ENCODE measurements at regions not wholly inside any gene's neighbourhood (a gene's known extent, or its start where the extent isn't known, plus 50 kb on each side); places are given as distances from the start of the nearest gene placed in this dataset.

DNA sequence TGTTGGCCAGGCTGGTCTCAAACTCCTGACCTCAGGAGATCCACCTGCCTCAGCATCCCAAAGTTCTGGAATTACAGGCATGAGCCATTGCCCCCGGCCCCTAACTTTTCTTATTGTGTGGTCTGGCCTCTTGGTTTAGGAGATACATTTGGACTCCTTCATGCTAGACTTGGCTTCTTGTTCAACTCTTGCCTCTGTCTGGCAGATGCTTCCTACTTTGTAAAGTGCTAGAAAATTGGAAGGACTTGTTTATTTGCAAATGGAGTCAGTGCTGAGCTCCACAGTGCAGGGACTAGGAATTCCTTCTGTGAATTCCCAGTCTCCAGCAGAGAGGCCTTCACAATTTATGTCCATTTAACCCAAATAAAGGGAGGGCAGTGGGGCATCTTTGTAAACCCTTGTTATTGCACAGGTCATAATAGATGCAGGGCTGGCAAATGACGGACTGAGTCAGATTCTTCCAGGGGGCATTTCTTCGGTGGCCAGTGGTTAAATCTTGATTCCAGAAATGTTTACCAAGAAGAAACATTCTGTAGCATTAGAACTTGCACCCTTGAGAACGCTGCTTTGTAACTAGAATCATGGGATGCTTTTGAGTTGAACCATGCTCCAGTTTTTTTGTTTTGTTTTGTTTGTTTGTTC, 73.8 kb upstream of the TBX3 start:
- Histone ChIP-seq H3K27ac (no peak overlapping the region), H3K27me3 (ENCODE audit: insufficient read depth, low read depth, severe bottlenecking) (peaks cover 5% of the 10 kb centered on the region), H3K4me3 (ENCODE audit: low read depth, low read length) (no peak overlapping the region), H3K9me3 (ENCODE audit: severe bottlenecking) (no peaks in the 10 kb centered on the region), H3K36me3 (no peaks in the 10 kb centered on the region)
- no peak for DNase-seq
- TF ChIP-seq, protein P1, sequence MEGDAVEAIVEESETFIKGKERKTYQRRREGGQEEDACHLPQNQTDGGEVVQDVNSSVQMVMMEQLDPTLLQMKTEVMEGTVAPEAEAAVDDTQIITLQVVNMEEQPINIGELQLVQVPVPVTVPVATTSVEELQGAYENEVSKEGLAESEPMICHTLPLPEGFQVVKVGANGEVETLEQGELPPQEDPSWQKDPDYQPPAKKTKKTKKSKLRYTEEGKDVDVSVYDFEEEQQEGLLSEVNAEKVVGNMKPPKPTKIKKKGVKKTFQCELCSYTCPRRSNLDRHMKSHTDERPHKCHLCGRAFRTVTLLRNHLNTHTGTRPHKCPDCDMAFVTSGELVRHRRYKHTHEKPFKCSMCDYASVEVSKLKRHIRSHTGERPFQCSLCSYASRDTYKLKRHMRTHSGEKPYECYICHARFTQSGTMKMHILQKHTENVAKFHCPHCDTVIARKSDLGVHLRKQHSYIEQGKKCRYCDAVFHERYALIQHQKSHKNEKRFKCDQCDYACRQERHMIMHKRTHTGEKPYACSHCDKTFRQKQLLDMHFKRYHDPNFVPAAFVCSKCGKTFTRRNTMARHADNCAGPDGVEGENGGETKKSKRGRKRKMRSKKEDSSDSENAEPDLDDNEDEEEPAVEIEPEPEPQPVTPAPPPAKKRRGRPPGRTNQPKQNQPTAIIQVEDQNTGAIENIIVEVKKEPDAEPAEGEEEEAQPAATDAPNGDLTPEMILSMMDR (IDR thresholded peaks at IDR 0.05; ENCODE audit: low read depth, low read length) = no peak

DNA sequence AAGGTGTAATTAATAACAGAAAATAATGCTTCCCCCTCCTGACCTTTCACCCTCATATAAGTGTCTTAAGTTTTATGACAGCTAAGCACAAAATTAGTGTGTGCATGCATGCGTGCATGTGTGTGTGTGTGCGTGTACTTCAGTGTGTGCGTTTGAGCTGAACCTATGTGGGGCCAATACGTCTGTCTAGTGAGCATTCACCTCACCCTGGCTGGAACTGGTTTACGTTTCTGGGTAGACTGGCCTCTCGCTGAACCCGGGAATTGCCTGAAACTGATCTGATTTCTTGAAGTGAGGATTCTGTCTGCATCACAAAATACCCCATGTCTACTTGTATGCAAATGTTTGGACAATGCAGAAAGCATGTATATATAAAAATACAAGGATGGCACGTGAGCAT, 68.2 kb upstream of the TBX3 start:
- no peak overlapping the region for H3K4me3 ChIP-seq (ENCODE audit: low read depth, low read length)
- no peak overlapping the region for H3K27ac ChIP-seq
- H3K27me3 ChIP-seq (ENCODE audit: insufficient read depth, low read depth, severe bottlenecking) = peaks cover 6% of the 10 kb centered on the region
- TF ChIP-seq, protein P1 (IDR thresholded peaks at IDR 0.05; ENCODE audit: low read depth, low read length) = no peak
- no peaks in the 10 kb centered on the region for H3K36me3 ChIP-seq
- no peaks in the 10 kb centered on the region for H3K9me3 ChIP-seq (ENCODE audit: severe bottlenecking)
- DNase-seq = no peak

DNA sequence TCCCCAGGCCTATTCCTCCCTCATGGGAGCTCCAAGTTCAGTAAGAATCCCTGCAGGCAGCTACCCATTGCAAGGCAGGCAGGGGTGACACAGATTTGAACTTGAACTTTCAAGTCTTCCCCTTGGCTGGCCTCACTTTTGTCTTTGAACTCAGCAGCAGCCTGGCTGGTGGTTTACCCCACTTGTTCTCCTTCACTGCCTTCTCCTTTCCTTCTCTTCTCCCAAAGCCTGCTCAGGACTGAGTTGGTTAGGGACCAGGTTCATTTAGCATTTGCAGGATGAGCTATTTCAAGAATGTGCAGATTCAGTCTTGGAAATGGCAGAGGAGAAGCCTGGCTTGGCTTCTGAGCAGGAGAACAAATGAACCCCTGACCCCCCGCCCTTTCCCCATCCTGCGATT, 67.7 kb upstream of the TBX3 start:
- TF ChIP-seq, protein P1 (IDR thresholded peaks at IDR 0.05; ENCODE audit: low read depth, low read length) = no peak
- H3K27me3 ChIP-seq (ENCODE audit: insufficient read depth, low read depth, severe bottlenecking) = peaks cover 6% of the 10 kb centered on the region
- H3K9me3 ChIP-seq (ENCODE audit: severe bottlenecking) = no peaks in the 10 kb centered on the region
- no peak overlapping the region for H3K4me3 ChIP-seq (ENCODE audit: low read depth, low read length)
- no peak for DNase-seq
- H3K27ac ChIP-seq = no peak overlapping the region
- no peaks in the 10 kb centered on the region for H3K36me3 ChIP-seq

DNA sequence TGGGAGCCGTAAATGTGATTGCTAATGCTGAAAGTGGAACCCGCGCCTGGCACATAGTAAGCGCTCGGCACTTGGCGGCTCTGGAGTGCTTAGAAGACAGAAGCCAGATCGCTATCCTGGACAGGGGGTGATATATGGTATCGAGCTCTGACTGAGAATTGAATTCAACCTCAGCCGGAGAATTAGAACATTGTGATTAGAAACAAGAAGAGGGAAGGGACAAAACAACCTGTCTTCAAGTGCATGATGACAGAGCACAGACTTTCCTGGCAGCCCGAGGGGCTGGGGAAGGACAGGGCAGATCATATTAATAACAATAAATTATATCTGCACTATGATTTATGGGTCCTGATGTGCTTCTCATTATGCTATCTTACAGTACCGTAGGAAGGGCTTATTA, 66.9 kb upstream of the TBX3 start:
- Histone ChIP-seq H3K9me3 (ENCODE audit: severe bottlenecking) (no peaks in the 10 kb centered on the region), H3K27me3 (ENCODE audit: insufficient read depth, low read depth, severe bottlenecking) (peaks cover 9% of the 10 kb centered on the region), H3K36me3 (no peaks in the 10 kb centered on the region), H3K27ac (no peak overlapping the region), H3K4me3 (ENCODE audit: low read depth, low read length) (no peak overlapping the region)
- no peak for DNase-seq
- TF ChIP-seq, protein P1 (IDR thresholded peaks at IDR 0.05; ENCODE audit: low read depth, low read length) = no peak

DNA sequence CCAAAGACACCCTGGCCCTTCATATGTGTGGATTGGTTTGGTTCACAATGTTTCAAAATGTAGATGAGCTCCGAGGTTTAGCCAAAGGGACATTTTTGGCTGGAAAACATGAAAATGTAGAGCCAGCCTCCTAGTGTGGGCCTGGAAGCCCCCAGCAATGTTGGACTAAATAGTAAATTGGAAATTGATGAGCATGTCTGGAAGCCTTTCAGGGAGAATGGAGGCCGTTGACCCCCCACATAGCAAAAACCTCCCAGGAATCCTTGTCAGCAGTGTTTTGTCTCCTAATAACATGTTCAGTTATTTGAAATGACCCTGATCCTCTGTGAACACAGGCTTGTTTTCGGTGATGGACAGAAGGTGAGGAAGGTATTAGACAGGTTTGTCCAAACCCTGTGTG, 65.1 kb upstream of the TBX3 start:
- Histone ChIP-seq H3K27me3 (ENCODE audit: insufficient read depth, low read depth, severe bottlenecking) (peaks cover 9% of the 10 kb centered on the region), H3K27ac (no peak overlapping the region), H3K36me3 (no peaks in the 10 kb centered on the region), H3K4me3 (ENCODE audit: low read depth, low read length) (no peak overlapping the region), H3K9me3 (ENCODE audit: severe bottlenecking) (no peaks in the 10 kb centered on the region)
- TF ChIP-seq, protein P1 (IDR thresholded peaks at IDR 0.05; ENCODE audit: low read depth, low read length) = no peak
- DNase-seq = no peak

Data from WERI-Rb-1 (cell line).